ENCODE measurements at regions not wholly inside any gene's neighbourhood (a gene's known extent, or its start where the extent isn't known, plus 50 kb on each side); places are given as distances from the start of the nearest gene placed in this dataset.
"Not testable (repeated sequence)": the region's sequence is repeated elsewhere in the genome, so short reads cannot be mapped to it uniquely, and the experiment has no call there.

DNA sequence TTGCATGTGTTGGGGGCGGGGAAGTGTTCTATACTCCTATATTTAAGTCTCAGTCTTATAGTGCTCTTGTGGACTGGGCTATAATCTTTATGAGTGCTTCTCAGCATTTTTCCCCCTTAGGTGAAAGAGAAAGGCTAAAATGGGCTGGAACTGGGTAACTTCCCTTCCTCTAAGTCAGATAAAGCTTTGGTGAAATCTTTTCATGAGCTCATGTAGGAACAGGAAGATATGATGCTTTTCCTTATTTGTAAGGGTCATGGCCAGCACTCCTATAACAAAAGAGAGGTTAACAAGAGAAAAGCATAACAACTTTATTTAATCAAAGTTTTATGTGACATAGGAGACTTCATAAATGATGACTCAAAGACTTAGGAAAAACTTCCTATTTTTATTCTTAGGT lies 841.5 kb downstream of the SLC16A7 start:
- no peak for DNase-seq (ENCODE audit: low spot score)
- no peak for ATAC-seq

DNA sequence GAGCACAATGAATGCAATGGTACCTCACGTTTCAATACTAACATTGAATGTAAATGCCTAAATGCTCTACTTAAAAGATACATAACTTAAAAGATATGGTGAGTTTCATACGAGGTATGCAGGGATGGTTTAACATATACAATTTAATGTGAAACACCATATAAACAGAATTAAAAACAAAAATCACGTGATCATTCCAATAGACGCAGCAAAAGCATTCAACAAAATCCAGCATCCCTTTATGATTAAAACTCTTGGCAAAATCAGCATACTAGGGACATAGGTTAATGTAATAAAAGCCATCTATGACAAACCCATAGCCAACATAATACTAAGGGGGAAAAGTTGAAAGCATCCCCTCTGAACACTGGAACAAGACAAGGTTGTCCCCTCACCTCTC lies 845.7 kb downstream of the SLC16A7 start:
- DNase-seq (ENCODE audit: low spot score) (no peak), ATAC-seq (no peak)

DNA sequence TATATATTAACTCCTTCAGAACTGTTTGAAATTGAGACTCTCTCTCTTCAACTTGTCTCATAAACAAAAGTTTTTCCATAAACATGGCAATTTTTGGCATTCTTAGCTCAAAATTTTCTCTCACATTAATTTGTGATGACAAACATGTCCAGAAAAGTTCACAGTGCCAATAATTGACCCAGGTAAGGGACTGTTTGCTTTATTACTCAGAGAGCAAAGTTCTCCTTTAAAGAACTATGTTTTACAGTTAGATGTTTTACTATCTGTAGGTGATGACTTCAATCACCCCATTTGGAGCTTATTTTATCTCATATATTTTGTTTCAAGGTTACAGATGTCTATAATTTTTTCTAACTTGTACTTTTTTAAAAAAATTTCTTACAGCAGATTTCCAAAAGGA lies 855.6 kb downstream of the SLC16A7 start:
- ATAC-seq (no peak), DNase-seq (ENCODE audit: low spot score) (no peak)

DNA sequence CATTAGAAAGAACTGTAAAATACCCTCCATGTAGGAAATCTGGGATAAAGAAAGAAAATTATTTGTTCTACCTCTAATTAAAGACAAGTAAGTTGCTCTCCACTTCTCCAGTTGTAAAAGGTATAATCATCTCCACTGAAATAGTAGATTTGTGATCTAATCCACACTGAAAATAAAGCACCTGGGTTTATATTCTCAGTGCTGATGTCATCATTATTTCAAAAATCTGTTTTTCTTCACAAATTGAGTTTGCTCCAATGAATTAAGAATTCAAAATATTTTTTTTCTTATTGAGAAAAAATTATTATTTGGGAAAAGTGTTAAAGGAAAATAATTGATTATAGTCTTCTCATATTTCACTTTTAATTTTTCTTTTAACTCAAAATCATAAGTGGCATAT lies 869.2 kb downstream of the SLC16A7 start:
- DNase-seq (ENCODE audit: low spot score) = no peak
- no peak for ATAC-seq

DNA sequence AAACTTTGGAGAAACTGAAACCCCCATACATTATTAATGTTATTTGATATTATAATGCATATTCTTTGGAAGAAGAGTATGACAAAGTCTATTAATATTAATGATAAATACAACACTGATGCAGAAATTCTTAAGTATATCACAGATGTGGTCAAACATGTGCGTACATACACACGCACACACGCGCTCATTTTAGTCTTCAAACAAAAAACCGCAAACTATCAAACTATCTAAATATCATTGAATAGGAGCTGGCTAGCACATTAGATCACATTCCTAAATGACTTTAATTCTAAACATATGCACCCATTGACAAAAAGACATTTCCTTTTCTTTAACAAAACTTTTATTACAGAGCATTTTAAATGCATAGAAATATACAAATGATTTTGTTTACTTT lies 872.7 kb downstream of the SLC16A7 start:
- no peak for DNase-seq (ENCODE audit: low spot score)
- ATAC-seq = no peak

DNA sequence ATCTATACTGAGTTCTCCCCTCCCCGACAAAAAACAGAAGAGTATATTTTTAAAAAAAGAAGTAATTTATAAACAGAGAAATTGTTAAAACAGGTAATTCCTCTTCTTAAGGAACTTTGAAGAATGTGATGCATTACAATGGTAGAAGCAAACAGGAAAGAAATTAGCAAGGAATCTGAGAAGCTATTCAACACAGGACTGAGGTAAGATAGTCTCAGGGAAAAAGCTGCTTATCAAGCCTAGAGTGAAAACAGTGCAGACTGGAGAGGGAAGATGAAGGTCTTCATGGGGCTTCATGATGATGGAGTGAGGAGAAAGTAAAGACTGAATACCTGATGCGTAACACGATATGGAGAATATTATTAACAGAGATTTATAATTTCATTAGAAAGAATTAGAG lies 880.0 kb downstream of the SLC16A7 start:
- ATAC-seq (no peak), DNase-seq (ENCODE audit: low spot score) (no peak)

DNA sequence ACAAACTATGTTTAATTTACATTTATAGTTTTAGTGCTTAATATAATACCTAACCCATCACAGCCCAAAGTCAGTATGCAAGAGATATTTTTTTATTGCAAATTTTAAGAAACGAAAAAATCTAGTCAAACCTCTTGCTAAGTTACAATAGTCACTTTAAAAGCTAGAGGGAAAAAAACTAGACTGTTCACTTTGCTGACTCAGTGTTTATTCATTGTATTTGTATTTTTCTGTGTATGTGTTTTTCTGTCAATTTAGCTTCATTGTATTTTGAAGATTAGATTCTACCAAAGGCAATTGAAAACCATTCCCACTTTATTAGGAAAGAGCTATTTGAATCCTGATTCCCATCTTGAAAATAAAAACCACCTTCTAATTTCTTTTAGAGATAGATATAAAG lies 891.5 kb downstream of the SLC16A7 start:
- DNase-seq (ENCODE audit: low spot score) (no peak), ATAC-seq (no peak)

DNA sequence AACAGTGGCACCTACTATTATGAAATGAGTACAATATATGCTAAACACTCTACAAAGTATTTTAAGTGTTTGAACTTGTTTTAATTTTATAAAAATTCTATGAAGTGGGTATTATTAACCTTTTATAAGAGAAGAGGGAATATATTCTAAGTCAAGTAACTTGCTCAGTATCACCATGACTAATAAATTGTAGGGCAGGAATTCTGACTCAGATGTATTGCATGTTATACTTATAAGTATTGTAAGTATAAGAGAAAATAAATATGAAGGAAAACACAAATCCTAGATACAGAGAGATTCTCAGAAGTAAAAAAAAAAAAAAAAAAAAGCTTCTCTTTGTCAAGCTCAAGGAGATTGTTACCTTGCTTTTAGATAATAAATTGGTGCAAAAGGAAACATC lies 893.2 kb downstream of the SLC16A7 start:
- DNase-seq (ENCODE audit: low spot score) = no peak
- no peak for ATAC-seq

DNA sequence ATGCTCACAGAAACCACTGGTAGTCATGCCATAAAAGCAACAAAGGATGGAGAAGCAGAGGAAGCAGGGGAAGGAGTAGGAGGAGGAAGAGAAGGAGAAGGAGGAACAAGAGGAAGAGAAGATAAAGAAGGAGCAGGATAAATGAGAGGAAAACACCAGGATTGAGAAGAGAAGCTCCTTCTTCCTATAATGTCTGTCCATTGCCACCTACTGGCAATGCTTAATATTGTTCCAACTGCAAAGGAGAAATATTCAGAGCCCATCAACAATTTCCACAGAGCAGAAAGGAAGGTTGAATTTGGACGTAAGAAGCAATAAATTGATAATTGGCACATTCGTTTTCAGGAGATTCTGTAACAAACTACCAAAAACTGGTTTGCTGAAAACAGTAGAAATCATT lies 898.4 kb downstream of the SLC16A7 start:
- ATAC-seq (peak; percentile 61), DNase-seq (ENCODE audit: low spot score) (no peak)

DNA sequence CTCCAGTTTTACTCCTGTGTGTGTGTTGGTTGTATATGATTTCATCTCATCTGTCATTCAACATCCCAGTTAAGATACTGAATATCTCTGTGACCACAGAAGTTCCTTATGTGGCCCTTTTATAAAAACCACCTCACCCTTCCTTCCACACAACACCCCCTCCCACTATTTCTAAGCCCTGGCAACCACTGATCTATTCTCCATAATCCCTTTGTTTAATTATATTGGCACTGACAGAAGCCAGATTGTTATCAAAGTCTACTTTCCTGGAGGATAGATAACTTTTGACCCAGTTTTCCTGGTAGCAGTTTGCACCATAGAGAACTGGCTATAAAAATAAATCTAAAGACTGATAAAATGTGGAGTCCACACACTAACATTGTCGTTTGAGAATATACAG lies 902.8 kb downstream of the SLC16A7 start:
- no peak for DNase-seq (ENCODE audit: low spot score)
- no peak for ATAC-seq

DNA sequence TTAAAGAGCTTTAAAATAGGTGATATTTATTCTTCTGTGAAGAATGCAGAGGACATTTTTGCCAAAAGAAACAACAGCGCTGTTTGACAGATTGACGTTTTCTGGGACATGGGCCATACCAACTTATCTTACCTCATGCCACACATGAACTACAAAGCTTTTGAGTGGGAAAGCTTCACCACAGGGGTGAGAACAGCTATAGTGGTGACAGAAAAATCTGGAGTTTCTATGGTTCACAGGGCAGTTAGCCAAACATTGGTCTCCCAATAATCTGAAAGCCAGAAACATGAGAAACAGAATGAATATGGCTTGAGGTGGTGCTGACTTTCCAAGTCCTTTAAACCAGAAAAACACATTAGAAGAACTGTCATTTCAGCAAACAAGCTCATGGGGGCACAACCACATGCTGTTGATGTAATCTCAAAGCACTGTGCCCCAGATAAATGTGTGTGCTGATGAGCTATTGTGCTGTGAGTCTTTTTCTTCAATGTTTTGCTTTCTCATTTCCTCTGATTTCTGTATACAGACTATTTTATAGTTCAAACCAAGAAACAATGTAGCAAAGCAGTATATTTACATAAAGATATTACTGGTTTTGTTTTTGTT lies 905.4 kb downstream of the SLC16A7 start:
- DNase-seq (ENCODE audit: low spot score) (no peak), ATAC-seq (no peak)

DNA sequence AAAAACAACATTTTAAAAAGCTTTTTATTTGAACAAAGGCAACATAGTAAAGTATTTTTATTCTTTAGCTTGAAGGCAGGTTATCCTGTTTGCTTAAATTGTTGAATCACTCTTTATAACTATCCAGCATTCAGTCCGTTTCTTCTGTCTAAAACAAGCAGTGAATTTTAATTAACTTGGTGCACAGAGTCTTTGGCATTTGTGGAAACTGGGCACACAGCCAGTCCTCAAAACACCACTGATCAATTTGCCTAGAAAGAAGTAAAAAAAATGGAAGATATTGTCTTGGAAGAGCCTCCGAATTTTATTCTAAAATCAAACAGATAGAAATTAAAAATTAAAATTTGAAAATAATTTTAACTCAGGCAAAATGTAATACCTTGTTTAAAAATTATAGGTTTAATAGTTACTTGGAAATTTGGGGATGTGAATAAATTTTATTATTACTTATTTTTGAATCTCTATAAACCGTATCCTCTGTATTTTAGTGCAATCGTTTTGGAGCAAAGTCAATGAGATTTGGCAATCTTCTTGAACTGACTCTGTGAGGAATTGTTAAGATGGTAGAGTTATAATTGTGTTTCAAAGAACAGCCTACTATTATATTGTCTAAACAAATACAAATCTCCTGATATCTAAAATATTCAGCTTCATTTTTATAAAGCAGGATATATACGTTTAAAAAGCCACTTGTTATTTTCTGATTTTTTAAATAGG lies 927.0 kb downstream of the SLC16A7 start:
- ATAC-seq (no peak), DNase-seq (ENCODE audit: low spot score) (no peak)

DNA sequence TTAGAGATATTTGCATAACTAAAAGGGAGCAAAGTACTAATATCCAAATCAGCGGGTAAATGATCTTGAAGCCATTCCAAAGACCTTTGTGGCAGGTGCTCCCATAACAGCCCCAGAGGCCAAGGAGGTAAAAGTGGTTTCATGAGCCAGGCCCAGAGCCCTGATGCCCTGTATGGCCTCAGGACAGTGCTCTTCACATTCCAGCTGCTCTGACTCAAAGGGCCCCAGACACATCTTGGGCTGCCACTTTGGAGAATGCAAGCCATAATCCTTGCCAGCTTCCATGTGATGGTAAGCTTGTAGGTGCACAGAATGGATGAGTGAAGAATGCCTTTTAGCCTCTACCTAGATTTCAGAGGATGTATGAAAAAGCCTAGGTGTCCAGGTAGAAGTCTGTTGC lies 933.4 kb downstream of the SLC16A7 start:
- ATAC-seq (no peak), DNase-seq (ENCODE audit: low spot score) (no peak)

DNA sequence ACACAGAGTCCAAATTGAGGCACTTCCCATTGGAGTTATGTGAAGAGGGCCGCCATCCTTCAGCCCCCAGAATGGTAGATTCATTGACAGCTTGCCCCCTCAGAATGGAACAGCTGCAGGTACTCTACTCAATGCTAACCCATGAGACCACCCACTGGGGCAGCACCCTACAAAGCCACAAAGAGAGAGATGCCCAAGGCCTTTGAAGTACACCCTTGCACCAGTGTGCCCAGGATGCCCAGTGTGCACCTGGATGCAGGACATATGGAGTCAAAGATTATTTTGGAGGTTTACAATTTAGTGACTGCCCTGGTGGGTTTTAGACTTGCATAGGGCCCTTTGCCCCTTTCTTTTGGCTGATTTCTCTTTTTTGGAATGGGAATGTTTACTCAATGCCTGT lies 933.9 kb downstream of the SLC16A7 start:
- DNase-seq (ENCODE audit: low spot score) = no peak

DNA sequence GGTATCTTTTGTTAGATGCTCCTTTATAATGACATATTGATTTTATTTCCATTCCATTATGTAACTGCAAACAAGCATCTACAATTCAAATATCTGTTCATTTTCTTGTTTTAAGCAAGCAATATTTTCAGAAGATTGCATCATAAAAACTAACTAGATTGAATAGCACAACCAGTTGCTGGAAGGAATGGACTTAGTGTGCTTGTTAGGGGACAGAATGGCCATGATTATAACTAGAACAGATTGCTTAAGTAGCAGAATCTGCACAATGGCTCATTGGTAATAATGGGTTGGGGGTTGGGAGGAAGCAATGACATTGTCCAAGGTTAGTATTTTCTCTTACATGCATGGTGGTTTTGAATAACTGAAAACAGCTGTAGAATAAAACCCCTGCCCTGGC lies 939.5 kb downstream of the SLC16A7 start:
- DNase-seq (ENCODE audit: low spot score) (no peak), ATAC-seq (no peak)

More for the DNA sequence above, 933.9 kb downstream of the SLC16A7 start:
- ATAC-seq = no peak

DNA sequence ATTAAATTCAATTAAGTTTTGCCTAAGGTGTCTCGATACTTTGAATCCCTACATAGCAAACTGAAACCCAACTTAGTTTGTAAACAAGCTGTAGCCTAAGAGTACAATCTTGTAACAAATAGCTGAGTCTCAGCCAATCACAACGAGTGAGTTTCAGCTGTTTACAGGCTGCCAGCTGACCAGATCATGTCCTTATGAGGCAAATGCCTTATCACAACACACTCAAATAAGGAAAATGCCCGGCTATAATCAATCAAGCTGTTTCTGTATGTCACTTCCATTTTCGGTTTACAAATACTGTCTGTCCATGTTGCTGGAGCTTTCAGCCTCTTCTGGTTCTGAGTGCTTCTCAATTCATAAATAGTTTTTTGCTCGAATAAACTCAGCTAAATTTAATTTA lies 943.8 kb downstream of the SLC16A7 start:
- ATAC-seq = no peak
- DNase-seq (ENCODE audit: low spot score) = no peak

DNA sequence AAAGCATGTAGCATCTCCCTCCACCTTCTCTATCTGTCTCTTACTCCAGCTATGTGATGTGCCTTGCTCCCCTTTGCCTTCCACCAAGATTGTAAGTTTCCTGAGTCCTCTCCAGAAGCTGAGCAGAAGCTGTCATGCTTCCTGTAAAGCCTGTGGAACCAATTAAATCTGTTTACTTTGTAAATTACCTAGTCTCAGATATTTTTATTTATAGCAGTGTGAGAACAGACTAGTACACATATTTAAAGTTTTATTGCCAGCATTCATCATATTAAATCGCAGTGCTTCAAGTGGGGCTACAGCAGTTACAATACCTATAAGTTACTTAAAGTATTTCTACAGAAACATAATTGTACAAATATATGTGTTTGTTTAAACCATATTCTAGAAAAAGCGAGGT lies 973.1 kb downstream of the SLC16A7 start:
- DNase-seq (ENCODE audit: low spot score) (no peak), ATAC-seq (no peak)

DNA sequence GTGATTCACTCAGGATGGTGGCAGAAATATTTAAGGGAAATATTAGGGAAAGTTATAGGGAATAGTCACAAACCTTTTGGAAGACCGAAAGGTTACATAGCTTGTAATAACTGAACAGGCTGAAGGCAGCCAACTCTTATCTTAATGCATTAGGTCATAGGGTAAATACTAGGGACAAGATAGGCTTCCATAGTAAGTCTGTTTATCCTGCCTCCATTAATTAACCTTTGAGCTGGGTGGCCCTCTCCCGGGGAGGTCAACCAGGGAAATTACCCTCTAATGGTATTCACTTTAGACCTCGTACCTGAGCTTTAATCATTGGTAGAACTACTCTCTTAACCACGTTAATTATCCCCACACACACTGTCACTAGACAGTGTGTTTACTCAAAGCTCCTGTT lies 981.8 kb downstream of the SLC16A7 start:
- DNase-seq (ENCODE audit: low spot score) (no peak), ATAC-seq (no peak)

DNA sequence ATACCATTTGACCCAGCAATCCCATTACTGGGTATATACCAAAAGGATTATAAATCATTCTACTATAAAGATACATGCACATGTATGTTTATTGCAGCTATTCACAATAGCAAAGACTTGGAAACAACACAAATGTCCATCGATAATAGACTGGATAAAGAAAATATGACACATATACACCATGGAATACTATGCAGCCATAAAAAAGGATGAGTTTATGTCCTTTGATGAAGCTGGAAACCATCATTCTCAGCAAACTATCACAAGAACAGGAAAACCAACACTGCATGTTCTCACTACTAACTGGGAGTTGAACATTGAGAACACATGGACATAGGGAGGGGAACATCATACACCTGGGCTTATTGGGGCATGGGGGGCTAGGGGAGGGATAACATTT lies 991.8 kb downstream of the SLC16A7 start:
- not testable (repeated sequence) for ATAC-seq; DNase-seq (ENCODE audit: low spot score)

DNA sequence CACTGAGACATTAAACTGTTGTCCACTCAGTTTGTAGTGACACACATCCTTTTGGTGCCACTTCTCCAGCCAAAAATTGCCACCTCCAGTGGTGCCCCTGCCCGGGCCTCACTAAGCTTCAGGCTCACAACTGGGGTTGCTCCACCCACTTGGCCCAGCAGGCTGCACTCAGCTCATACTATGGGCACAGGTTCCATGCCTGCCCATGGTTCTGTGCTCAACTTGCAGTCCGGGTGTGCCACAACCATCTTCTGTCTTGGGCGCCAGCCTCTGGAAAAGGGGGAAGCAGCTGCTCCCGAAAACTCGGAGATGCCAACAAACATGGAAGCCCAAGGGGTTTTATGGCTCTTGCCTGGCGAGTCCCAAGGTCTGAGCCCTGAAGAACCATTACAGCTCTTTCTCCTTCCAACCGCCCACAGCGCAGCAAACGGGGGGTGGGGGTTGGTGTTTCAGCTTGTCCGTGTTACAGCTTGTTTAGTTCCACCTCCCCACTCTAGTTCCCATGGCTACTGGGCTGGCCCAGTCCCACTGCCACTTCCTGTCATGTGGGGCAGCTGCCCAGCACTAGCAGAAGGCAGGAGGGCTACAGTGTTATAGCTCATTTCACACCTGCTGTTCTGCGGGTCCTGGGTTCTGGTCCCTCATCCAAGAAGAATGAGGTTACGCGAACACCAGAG lies 998.3 kb downstream of the SLC16A7 start:
- DNase-seq (ENCODE audit: low spot score) = no peak
- ATAC-seq = no peak

DNA sequence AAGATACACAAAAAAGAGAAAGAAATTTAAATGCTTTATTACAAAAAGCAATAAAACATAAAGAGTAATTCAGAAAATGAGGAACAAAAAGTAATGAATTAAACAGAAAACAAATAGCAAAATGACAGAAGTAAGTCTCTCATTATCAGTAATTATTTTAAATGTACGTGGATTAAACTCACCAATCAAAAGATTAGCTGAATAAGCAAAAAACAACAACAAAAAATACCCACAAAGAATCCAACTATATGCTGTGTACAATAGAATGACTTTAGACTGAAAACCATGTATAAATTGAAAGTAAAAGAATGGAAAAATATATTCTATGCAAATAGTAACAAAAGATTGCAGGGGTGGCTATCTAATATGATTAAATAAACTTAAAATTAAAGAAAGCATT lies 1006.8 kb downstream of the SLC16A7 start:
- DNase-seq (ENCODE audit: low spot score) (no peak), ATAC-seq (no peak)

DNA sequence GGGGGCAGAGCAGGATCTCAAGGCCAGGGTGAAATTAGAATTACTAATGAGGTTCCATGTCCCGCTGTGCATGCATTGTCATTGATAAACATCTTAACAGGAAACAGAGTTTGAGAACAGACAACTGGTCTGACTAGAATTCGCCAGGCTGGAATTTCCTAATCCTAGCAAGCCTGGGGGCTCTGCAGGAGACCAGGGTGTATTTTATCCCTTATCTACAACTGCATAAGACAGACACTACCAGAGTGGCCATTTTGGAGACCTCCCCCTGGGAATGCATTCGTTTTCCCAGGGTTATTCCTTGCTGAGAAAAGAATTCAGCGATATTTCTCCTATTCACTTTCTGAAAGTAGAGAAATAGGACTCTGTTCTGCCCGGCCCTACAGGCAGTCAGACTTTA lies 1007.6 kb downstream of the SLC16A7 start:
- not testable (repeated sequence) for ATAC-seq; DNase-seq (ENCODE audit: low spot score)

Measured in left lobe of liver (tissue), 2 donors.